Activated CD4-positive, alpha-beta T cell treated with anti-CD3 and anti-CD28 coated beads, Interleukin-2, amount 10 ng/mL, durations not matched to agents 24 days and 14 days (primary cell): ENCODE measurements at regions not wholly inside any gene's neighbourhood (a gene's known extent, or its start where the extent isn't known, plus 50 kb on each side); places are given as distances from the start of the nearest gene placed in this dataset.

Experiments
- DNase-seq: peaks from one replicate; pipeline ENCODE4 v3.0.0; 2022
- H3K27ac Mint-ChIP-seq: one replicate; pipeline ENCODE4 v1.8.0; 2022; ENCODE audit warnings: mild to moderate bottlenecking, mixed read lengths
- H3K27me3 Mint-ChIP-seq: one replicate; pipeline ENCODE4 v1.8.0; 2022; ENCODE audit warnings: mixed read lengths
- H3K36me3 Mint-ChIP-seq: one replicate; pipeline ENCODE4 v1.8.0; 2022; ENCODE audit warnings: low read depth, mild to moderate bottlenecking, mixed read lengths
- H3K4me1 Mint-ChIP-seq: one replicate; pipeline ENCODE4 v1.8.0; 2021; ENCODE audit warnings: mixed read lengths
- H3K4me3 Mint-ChIP-seq: one replicate; pipeline ENCODE4 v1.8.0; 2022; ENCODE audit warnings: mild to moderate bottlenecking, moderate library complexity, mixed read lengths
- H3K9me3 Mint-ChIP-seq: one replicate; pipeline ENCODE4 v1.8.0; 2021; ENCODE audit warnings: mixed read lengths
- intact Hi-C: fragments of 100-400 bp; cut with micrococcal nuclease; formaldehyde crosslinking; loops from one replicate; pipeline ENCODE4 v1.15.1; 2023

- Mint-ChIP-seq H3K36me3 (peaks cover 2% of the 10 kb centered on the region), H3K4me1 (peaks cover 29% of the 10 kb centered on the region), H3K9me3 (peaks cover 17% of the 10 kb centered on the region), H3K27ac (no peak overlapping the region), H3K4me3 (no peak overlapping the region), H3K27me3 (no peaks in the 10 kb centered on the region)
- intact Hi-C loops = no loop called here
- no peak for DNase-seq
These were observed 60.7 kb upstream of the ITGA4 start for GRCh38 chr2:181396256-181397123.

GRCh38 chr2:181397331-181397730, 59.9 kb upstream of the ITGA4 start:
- H3K27me3 Mint-ChIP-seq = no peaks in the 10 kb centered on the region
- H3K36me3 Mint-ChIP-seq = peaks cover 2% of the 10 kb centered on the region
- no peak for DNase-seq
- H3K9me3 Mint-ChIP-seq = peaks cover 17% of the 10 kb centered on the region
- intact Hi-C loops = no loop called here
- H3K27ac Mint-ChIP-seq = no peak overlapping the region
- peaks cover 27% of the 10 kb centered on the region for H3K4me1 Mint-ChIP-seq
- no peak overlapping the region for H3K4me3 Mint-ChIP-seq

- DNase-seq = no peak
- H3K27me3 Mint-ChIP-seq = no peaks in the 10 kb centered on the region
- peaks cover 17% of the 10 kb centered on the region for H3K9me3 Mint-ChIP-seq
- H3K4me1 Mint-ChIP-seq = peaks cover 27% of the 10 kb centered on the region
- peaks cover 2% of the 10 kb centered on the region for H3K36me3 Mint-ChIP-seq
- H3K27ac Mint-ChIP-seq = no peak overlapping the region
- no peak overlapping the region for H3K4me3 Mint-ChIP-seq
- intact Hi-C loops = no loop called here
These were observed 59.2 kb upstream of the ITGA4 start for GRCh38 chr2:181398000-181398399.

- Mint-ChIP-seq H3K4me3 (no peak overlapping the region), H3K27ac (no peak overlapping the region), H3K36me3 (peaks cover 2% of the 10 kb centered on the region), H3K4me1 (peaks cover 22% of the 10 kb centered on the region), H3K9me3 (peaks cover 17% of the 10 kb centered on the region), H3K27me3 (no peaks in the 10 kb centered on the region)
- DNase-seq = no peak
- intact Hi-C loops = no loop called here
These were observed 58.2 kb upstream of the ITGA4 start for GRCh38 chr2:181399027-181399426.

- Mint-ChIP-seq H3K4me3 (no peak overlapping the region), H3K4me1 (peaks cover 5% of the 10 kb centered on the region), H3K9me3 (peaks cover 12% of the 10 kb centered on the region), H3K27ac (no peak overlapping the region), H3K27me3 (no peaks in the 10 kb centered on the region), H3K36me3 (peaks cover 5% of the 10 kb centered on the region)
- DNase-seq = no peak
- intact Hi-C loops = no loop called here
These were observed 52.7 kb upstream of the ITGA4 start for GRCh38 chr2:181404472-181404871.

- H3K27ac Mint-ChIP-seq = no peak overlapping the region
- intact Hi-C loops = no loop called here
- peaks cover 24% of the 10 kb centered on the region for H3K9me3 Mint-ChIP-seq
- no peak for DNase-seq
- H3K27me3 Mint-ChIP-seq = no peaks in the 10 kb centered on the region
- peaks cover 5% of the 10 kb centered on the region for H3K4me1 Mint-ChIP-seq
- H3K4me3 Mint-ChIP-seq = no peak overlapping the region
- peaks cover 13% of the 10 kb centered on the region for H3K36me3 Mint-ChIP-seq
These were observed 50.0 kb upstream of the ITGA4 start for GRCh38 chr2:181407171-181407570.
